GM23338 (cell line): ENCODE measurements at regions not wholly inside any gene's neighbourhood (a gene's known extent, or its start where the extent isn't known, plus 50 kb on each side); places are given as distances from the start of the nearest gene placed in this dataset.
"Not testable (repeated sequence)": the region's sequence is repeated elsewhere in the genome, so short reads cannot be mapped to it uniquely, and the experiment has no call there.

Source experiments
- ATAC-seq: fragments of 200-7000 bp; cut with Tn5 transposase; 3 replicates; pipeline ENCODE4 v1.9.1; 2020
- DNase-seq: peaks from one replicate; pipeline ENCODE4 v3.0.0-alpha.2; 2015; ENCODE audit warnings: low spot score
- H2AFZ ChIP-seq: fragments of 200-600 bp; sonication (generic); 2 replicates; pipeline ENCODE4 v1.8.0; 2016; ENCODE audit warnings: antibody characterized with exemption, mild to moderate bottlenecking, moderate library complexity
- H3F3A ChIP-seq: fragments of 200-600 bp; sonication (generic); replicated peaks from 2 replicates; pipeline ENCODE4 v1.8.0; 2017; ENCODE audit warnings: antibody characterized with exemption, mixed run types, low read depth
- H3K27ac ChIP-seq: fragments of 200-600 bp; sonication (generic); 2 replicates; pipeline ENCODE4 v1.6.1; 2016; ENCODE audit warnings: low read depth
- H3K27me3 ChIP-seq: fragments of 200-600 bp; sonication (generic); 2 replicates; pipeline ENCODE4 v1.8.0; 2016; ENCODE audit warnings: mild to moderate bottlenecking, mixed run types, moderate library complexity; ENCODE audit not compliant: insufficient read depth
- H3K36me3 ChIP-seq: fragments of 200-600 bp; sonication (generic); 2 replicates; pipeline ENCODE4 v1.8.0; 2016; ENCODE audit warnings: mild to moderate bottlenecking; ENCODE audit not compliant: insufficient read depth
- H3K4me1 ChIP-seq: fragments of 200-600 bp; sonication (generic); 2 replicates; pipeline ENCODE4 v1.8.0; 2016; ENCODE audit warnings: mild to moderate bottlenecking, moderate library complexity; ENCODE audit not compliant: insufficient read depth
- H3K4me2 ChIP-seq: fragments of 200-600 bp; sonication (generic); 2 replicates; pipeline ENCODE4 v1.7.1; 2017; ENCODE audit warnings: mixed run types
- H3K4me3 ChIP-seq: fragments of 200-600 bp; sonication (generic); 2 replicates; pipeline ENCODE4 v1.6.1; 2016; ENCODE audit warnings: mixed run types
- H3K79me2 ChIP-seq: fragments of 200-600 bp; sonication (generic); replicated peaks from 2 replicates; pipeline ENCODE4 v1.8.0; 2017; ENCODE audit warnings: mild to moderate bottlenecking; ENCODE audit not compliant: insufficient read depth
- H3K9me2 ChIP-seq: fragments of 200-600 bp; sonication (generic); 2 replicates; pipeline ENCODE4 v1.8.0; 2017; ENCODE audit not compliant: insufficient read depth
- H4K20me1 ChIP-seq: fragments of 200-600 bp; sonication (generic); replicated peaks from 2 replicates; pipeline ENCODE4 v1.8.0; 2017; ENCODE audit warnings: mild to moderate bottlenecking; ENCODE audit not compliant: insufficient read depth
- H3K27ac Mint-ChIP-seq: 2 replicates; pipeline ENCODE4 v1.8.0; 2020; ENCODE audit warnings: inconsistent platforms, mild to moderate bottlenecking, moderate library complexity, mixed read lengths
- H3K27me3 Mint-ChIP-seq: 3 replicates; pipeline ENCODE4 v1.8.0; 2022; ENCODE audit warnings: low read depth, mild to moderate bottlenecking, moderate library complexity, mixed read lengths, inconsistent platforms; ENCODE audit not compliant: insufficient read depth, poor library complexity
- H3K36me3 Mint-ChIP-seq: 3 replicates; pipeline ENCODE4 v1.8.0; 2021; ENCODE audit warnings: low read depth, mild to moderate bottlenecking, inconsistent platforms, moderate library complexity, mixed read lengths
- H3K4me1 Mint-ChIP-seq: 3 replicates; pipeline ENCODE4 v1.8.0; 2020; ENCODE audit warnings: mild to moderate bottlenecking, inconsistent platforms, mixed read lengths
- H3K4me3 Mint-ChIP-seq: 3 replicates; pipeline ENCODE4 v1.8.0; 2021; ENCODE audit warnings: moderate library complexity, mild to moderate bottlenecking, inconsistent platforms, mixed read lengths
- H3K9me3 Mint-ChIP-seq: 3 replicates; pipeline ENCODE4 v1.8.0; 2020; ENCODE audit warnings: moderate library complexity, mild to moderate bottlenecking, inconsistent platforms, mixed read lengths
- CREB1 ChIP-seq: fragments of 250-450 bp; sonication (Bioruptor Pico); IDR thresholded peaks from 2 replicates; pipeline ENCODE4 v1.5.0; 2020; ENCODE audit warnings: low read depth, mild to moderate bottlenecking, moderate library complexity
- JUNB ChIP-seq: IDR thresholded peaks from one replicate; pipeline ENCODE4 v1.6.1; 2016; ENCODE audit warnings: antibody characterized with exemption; ENCODE audit not compliant: unreplicated experiment
- NANOG ChIP-seq: IDR thresholded peaks from 2 replicates; pipeline ENCODE4 v1.6.1; 2016; ENCODE audit warnings: antibody characterized with exemption, borderline replicate concordance
- STAT1 ChIP-seq: IDR thresholded peaks from one replicate; pipeline ENCODE4 v1.6.1; 2016; ENCODE audit warnings: antibody characterized with exemption; ENCODE audit not compliant: unreplicated experiment
- ZNF114 ChIP-seq: fragments of 250-450 bp; sonication (Bioruptor Pico); IDR thresholded peaks from 2 replicates; pipeline ENCODE4 v1.5.0; 2020; ENCODE audit warnings: mild to moderate bottlenecking, moderate library complexity

DNA sequence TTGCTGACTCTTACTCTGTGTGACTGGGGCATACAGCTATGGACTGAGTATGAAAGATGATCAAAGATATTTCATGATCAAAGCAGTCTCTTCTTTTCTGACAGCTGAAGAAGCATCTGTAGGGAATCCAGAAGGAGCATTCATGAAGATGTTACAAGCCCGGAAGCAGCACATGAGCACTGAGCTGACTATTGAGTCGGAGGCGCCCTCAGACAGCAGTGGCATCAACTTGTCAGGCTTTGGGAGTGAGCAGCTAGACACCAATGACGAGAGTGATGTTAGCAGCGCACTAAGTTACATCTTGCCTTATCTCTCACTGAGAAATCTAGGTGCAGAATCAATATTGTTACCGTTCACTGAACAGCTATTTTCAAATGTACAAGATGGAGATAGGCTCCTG lies 154.4 kb downstream of the GOSR1 start:
- not testable (repeated sequence) for H3K4me3 Mint-ChIP-seq, H3K79me2 ChIP-seq, H2AFZ ChIP-seq, H3K27ac Mint-ChIP-seq, H3K9me2 ChIP-seq, ATAC-seq, H3K4me2 ChIP-seq, H3K27me3 ChIP-seq, H4K20me1 ChIP-seq, H3K9me3 Mint-ChIP-seq, H3F3A ChIP-seq, H3K4me1 ChIP-seq, H3K27me3 Mint-ChIP-seq, H3K36me3 ChIP-seq, H3K4me3 ChIP-seq, H3K27ac ChIP-seq, H3K36me3 Mint-ChIP-seq, H3K4me1 Mint-ChIP-seq, DNase-seq

- H3K9me2 ChIP-seq, H3K36me3 ChIP-seq, DNase-seq, H3K4me1 ChIP-seq, H3K4me2 ChIP-seq, H3K4me3 Mint-ChIP-seq, H3K27me3 Mint-ChIP-seq, H3K27me3 ChIP-seq, ATAC-seq, H3K9me3 Mint-ChIP-seq, H3K27ac Mint-ChIP-seq, H3F3A ChIP-seq, H4K20me1 ChIP-seq, H3K79me2 ChIP-seq, H3K27ac ChIP-seq, H2AFZ ChIP-seq, H3K4me1 Mint-ChIP-seq, H3K4me3 ChIP-seq: not testable (repeated sequence)
- peaks cover 12% of the 10 kb centered on the region; the same call in 2 of the 3 replicates for H3K36me3 Mint-ChIP-seq
Measured at GRCh38 chr17:30625380-30625779, 148.2 kb downstream of the GOSR1 start.

DNA sequence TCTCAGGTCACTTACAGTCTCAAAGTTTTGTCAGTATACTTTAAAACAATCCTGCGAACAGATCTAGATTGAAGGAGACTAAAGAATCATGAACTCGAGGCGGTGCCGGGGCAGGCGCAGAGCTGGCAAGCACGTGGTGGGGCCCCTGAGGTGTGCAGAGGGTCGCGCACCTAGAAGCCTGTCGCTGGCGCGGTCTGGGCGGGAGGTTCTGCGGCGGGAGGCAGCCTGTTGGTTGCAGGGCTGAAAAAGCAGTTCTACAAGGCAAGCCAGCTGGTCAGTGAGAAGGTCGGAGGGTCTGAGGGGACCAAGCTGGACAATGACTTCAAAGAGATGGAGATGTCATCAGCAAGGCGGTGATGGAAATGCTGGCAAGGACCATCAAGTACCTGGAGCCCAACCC lies 147.0 kb downstream of the GOSR1 start:
- not testable (repeated sequence) for H3K9me3 Mint-ChIP-seq, H3K36me3 ChIP-seq, ATAC-seq, H3K27ac ChIP-seq, H3K27me3 ChIP-seq, H3K4me2 ChIP-seq, H3K9me2 ChIP-seq, H3K4me1 Mint-ChIP-seq, H2AFZ ChIP-seq, H3K4me1 ChIP-seq, H3F3A ChIP-seq, DNase-seq, H4K20me1 ChIP-seq, H3K27me3 Mint-ChIP-seq, H3K27ac Mint-ChIP-seq, H3K4me3 ChIP-seq, H3K79me2 ChIP-seq, H3K4me3 Mint-ChIP-seq
- H3K36me3 Mint-ChIP-seq, result peaks cover 12% of the 10 kb centered on the region; the same call in 2 of the 3 replicates

GRCh38 chr17:30609682-30610081 lies 132.5 kb downstream of the GOSR1 start:
- H3K4me1 Mint-ChIP-seq, result peaks cover 14% of the 10 kb centered on the region
- H3K27ac Mint-ChIP-seq, H3K9me3 Mint-ChIP-seq, H3K27me3 Mint-ChIP-seq, DNase-seq, H3K27me3 ChIP-seq, H3K4me3 Mint-ChIP-seq, H4K20me1 ChIP-seq, H3K36me3 Mint-ChIP-seq, H3K36me3 ChIP-seq, H3K27ac ChIP-seq, H3K4me3 ChIP-seq, H3K9me2 ChIP-seq, H2AFZ ChIP-seq, H3F3A ChIP-seq, H3K4me2 ChIP-seq: not testable (repeated sequence)
- Histone ChIP-seq H3K4me1 (peaks cover 15% of the 10 kb centered on the region; the same call in 1 of the 2 replicates), H3K79me2 (peaks cover 37% of the 10 kb centered on the region)
- peak; percentile 39; the same call in 2 of the 3 replicates for ATAC-seq

- DNase-seq, result no peak
- Histone ChIP-seq H3K4me3 (no peak overlapping the region), H2AFZ (no peak overlapping the region), H3K36me3 (no peaks in the 10 kb centered on the region), H3K9me2 (no peaks in the 10 kb centered on the region), H3K27me3 (no peaks in the 10 kb centered on the region), H3K27ac (no peak overlapping the region), H4K20me1 (peaks cover 7% of the 10 kb centered on the region; the same call in 1 of the 2 replicates), H3K4me1 (peaks cover 27% of the 10 kb centered on the region), H3K4me2 (no peak overlapping the region; the same call in 1 of the 2 replicates), H3K79me2 (peaks cover 73% of the 10 kb centered on the region), H3F3A (no peaks in the 10 kb centered on the region)
- Mint-ChIP-seq H3K4me1 (peaks cover 25% of the 10 kb centered on the region), H3K27me3 (peaks cover 5% of the 10 kb centered on the region), H3K4me3 (no peak overlapping the region), H3K9me3 (no peaks in the 10 kb centered on the region), H3K27ac (no peak overlapping the region), H3K36me3 (no peaks in the 10 kb centered on the region)
- TF ChIP-seq CREB1 (CRISPR knock-in tag) (no peak), STAT1 (no peak), JUNB (no peak), ZNF114 (CRISPR knock-in tag) (no peak), NANOG (no peak)
- ATAC-seq, result no peak
Measured at GRCh38 chr17:30605523-30605922, 128.3 kb downstream of the GOSR1 start.
